Stimulated activated CD4-positive, alpha-beta T cell treated with anti-CD3 and anti-CD28 coated beads, Interleukin-1b, Interleukin-23, amount 100 ng/mL, for 1 hour (primary cell): ENCODE measurements at regions not wholly inside any gene's neighbourhood (a gene's known extent, or its start where the extent isn't known, plus 50 kb on each side); places are given as distances from the start of the nearest gene placed in this dataset.
"Not testable (repeated sequence)": the region's sequence is repeated elsewhere in the genome, so short reads cannot be mapped to it uniquely, and the experiment has no call there.

Experiments
- DNase-seq, 2 donors: peaks; one replicate each; pipeline ENCODE4 v3.0.0-alpha.2; 2020; ENCODE audit warnings: low read depth in 2 of 2

DNA sequence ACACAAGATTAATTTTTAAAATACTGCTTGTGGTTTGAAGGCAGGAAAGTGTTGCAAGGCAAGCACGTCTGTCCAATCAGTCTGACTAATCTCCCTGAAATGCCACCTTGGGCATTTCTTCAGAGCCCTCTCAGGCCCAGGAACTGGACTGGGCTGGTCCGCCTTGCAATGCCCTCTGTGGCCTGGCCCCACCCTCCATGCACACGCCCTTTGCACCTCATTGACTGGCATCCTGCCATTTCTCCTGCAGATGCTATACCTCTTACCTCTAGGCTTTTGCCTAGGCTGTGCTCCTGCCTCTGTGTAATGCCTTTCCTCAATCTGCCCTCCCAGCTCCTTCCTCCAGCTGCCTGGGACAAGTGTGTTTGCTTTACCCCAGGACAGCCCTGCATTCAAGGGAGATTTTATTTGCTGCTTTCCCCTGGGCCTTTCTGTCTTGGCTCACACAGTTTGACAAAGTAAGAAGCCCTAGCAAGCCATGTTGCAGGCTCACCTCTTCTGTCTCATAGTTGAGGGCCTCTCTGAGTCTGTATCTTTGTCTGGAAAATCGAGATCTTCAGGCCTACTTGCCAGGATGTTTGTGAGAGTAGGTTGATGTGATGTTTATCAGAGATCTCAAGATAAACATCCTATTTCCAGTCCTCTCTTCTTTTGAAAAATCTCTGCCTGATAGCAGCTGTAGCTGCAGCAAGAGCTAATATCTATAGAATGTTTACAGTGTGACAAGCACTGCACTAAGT lies 149.2 kb upstream of the JUN start:
- no peak for DNase-seq

- no peak for DNase-seq
Observed at GRCh38 chr1:58933599-58933926, 149.7 kb upstream of the JUN start.

DNA sequence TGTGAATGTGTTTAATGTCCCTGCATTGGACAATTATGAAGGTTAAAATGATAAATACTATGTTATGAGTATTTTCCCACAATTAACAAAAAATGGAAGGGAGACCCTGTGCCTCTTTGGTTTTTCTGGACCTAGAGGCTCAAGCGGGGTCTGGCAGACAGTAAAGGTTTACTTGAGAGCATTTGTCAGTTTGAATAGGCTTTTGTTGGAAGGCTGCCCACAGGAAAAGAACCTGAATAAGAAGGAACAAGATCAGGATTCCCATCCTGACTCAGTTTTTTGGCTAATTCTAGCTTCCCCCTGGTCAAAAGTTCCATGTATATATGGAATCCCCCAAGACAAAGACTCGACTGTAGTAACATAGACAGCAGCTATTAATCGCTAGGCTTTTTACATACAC lies 150.9 kb upstream of the JUN start:
- DNase-seq, result no peak

DNA sequence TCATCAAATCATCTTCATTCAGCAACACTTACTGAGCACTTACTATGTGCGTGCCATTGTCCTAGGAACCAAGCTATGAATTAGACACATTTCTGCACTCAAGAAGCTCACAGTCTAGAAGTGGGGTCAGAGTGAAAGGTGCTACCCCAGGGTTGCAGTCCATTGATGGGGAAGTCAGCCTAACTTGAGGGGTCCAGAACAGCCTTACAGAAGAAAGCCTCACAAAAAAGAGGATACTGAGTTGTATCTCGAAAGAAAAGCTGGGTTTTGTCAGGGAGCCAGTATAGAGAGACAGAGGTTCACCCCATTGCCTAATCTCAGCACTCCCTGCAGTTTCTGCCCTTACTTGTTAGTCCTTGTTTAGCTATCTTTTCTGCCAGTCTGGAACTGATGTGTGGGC lies 153.1 kb upstream of the JUN start:
- no peak for DNase-seq

- DNase-seq, result no peak
Observed at GRCh38 chr1:58939146-58939545, 155.3 kb upstream of the JUN start.

GRCh38 chr1:58939666-58940370 lies 156.0 kb upstream of the JUN start:
- no peak for DNase-seq

DNA sequence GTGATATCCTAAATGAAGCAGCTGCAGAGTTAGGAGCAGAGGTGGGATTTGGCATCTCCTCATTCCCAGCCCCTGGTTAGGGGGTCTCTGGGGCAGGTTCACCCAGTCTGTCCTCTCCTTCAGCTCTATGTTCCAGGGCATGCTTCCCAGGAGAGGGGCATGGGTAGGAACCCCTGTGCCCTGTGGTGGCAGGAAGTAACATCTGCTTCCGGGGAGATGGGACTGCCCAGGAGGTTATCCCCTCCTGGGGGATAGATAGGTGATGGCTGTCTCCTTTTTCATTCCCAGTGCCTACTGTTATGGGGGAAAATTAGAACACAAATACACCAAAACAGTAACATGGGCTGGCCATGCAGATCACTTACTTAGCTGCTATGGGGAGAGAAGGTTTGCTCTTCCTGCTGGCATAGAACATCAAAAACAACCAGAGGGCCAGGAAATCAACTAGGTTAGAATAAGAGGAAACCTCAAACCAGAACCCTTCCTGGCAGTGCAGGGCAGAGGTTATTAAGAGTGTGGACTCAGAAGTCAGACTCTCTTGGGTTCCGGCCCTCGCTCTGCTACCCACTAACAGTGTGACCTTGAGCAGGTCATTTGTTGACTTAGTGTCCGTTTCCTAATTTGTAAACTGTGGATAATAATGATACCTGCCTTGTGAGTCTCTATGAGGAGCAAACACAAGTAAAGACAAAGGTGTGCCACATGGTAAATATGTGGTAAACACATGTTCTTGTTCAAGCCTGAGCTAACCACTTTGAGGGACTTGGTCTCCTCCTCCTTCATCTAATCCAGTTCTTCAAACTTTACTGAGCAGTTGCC lies 157.8 kb upstream of the JUN start:
- DNase-seq, result no peak

- no peak for DNase-seq
Observed at GRCh38 chr1:58942759-58943191, 158.9 kb upstream of the JUN start.

DNA sequence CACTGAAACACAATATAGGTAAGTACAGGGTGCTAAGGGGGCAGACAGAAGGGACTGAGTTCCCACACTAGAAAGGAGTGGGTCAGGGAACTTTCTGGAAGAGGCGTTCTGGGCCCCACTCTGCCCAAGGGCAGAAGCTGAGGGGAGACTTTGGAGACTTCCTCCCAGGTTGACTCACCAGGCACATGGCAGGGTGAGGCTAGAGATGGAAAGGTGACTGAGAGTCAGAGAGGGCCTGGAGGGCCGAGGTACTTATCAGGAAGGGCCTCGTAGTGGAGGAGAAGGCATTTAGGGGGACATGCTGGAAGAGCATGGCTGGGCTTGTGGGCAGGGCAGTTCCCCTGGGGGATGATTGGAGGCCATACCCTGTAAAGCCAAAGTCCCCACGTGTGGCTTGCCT lies 159.9 kb upstream of the JUN start:
- DNase-seq, result no peak

- no peak for DNase-seq
Observed at GRCh38 chr1:58944439-58944838, 160.6 kb upstream of the JUN start.

- no peak for DNase-seq
Observed at GRCh38 chr1:58946390-58946789, 162.5 kb upstream of the JUN start.

- no peak for DNase-seq
Observed at GRCh38 chr1:58948671-58949070, 164.8 kb upstream of the JUN start.

- DNase-seq, result no peak
Observed at GRCh38 chr1:58949551-58950220, 165.8 kb upstream of the JUN start.

- no peak for DNase-seq
Observed at GRCh38 chr1:58950897-58951296, 167.1 kb upstream of the JUN start.

DNA sequence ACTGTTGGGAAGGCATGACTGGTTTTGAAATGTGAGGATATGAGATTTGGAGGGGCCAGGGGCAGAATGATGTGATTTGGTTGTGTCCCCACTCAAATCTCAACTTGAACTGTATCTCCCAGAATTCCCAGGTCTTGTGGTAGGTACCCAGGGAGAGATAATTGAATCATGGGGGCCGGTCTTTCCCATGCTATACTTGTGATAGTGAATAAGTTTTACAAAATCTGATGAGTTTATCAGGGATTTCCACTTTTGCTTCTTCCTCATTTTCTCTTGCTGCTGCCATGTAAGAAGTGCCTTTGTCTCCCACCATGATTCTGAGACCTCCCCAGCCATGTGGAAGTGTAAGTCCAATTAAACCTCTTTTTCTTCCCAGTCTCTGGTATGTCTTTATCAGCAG lies 170.1 kb upstream of the JUN start:
- not testable (repeated sequence) for DNase-seq

GRCh38 chr1:58963287-58963686 lies 179.4 kb upstream of the JUN start:
- not testable (repeated sequence) for DNase-seq

DNA sequence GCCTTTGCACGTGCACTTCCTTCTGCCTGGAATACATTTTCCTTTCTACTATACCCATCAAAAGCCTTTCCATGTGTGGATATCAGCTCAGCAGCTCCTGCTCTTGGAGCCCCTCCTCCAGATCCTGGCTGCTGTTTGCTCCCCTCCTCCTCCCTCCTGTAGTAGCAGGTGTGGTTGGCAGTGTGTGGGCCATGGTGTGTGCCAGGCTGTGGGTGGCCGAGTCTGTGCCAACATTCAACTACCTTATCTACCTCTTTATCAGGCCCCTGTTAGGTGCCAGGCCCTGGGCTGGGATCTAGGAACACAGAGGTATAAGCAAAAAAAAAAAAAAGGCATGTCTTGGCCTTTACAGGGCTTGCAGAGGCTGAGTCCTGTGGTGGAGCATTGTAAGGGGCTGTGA lies 180.6 kb upstream of the JUN start:
- no peak for DNase-seq

- no peak for DNase-seq
Observed at GRCh38 chr1:58964880-58965279, 181.0 kb upstream of the JUN start.

GRCh38 chr1:58966103-58966916 lies 182.5 kb upstream of the JUN start:
- DNase-seq, result no peak

GRCh38 chr1:58966917-58967740 lies 183.3 kb upstream of the JUN start:
- DNase-seq, result no peak
